Osteoblast (primary cell): ENCODE measurements at regions not wholly inside any gene's neighbourhood (a gene's known extent, or its start where the extent isn't known, plus 50 kb on each side); places are given as distances from the start of the nearest gene placed in this dataset.

Source experiments
- DNase-seq: peaks from one replicate; pipeline ENCODE4 v3.0.0; 2011; ENCODE audit warnings: low spot score, mixed read lengths; ENCODE audit not compliant: insufficient read length; ENCODE audit errors: missing footprints
- H2AFZ ChIP-seq: 2 replicates; pipeline ENCODE4 v1.6.0; 2011; ENCODE audit warnings: mild to moderate bottlenecking, low read length
- H3K27ac ChIP-seq: 2 replicates; pipeline ENCODE4 v1.5.1; 2011; ENCODE audit warnings: mild to moderate bottlenecking, low read depth, low read length, moderate library complexity
- H3K27me3 ChIP-seq: 2 replicates; pipeline ENCODE4 v1.6.0; 2012; ENCODE audit warnings: mild to moderate bottlenecking, control low read depth, inconsistent platforms, low read length, moderate library complexity; ENCODE audit not compliant: insufficient read depth
- H3K36me3 ChIP-seq: 2 replicates; pipeline ENCODE4 v1.5.1; 2011; ENCODE audit warnings: mild to moderate bottlenecking, low read length, control low read depth, moderate library complexity; ENCODE audit not compliant: insufficient read depth
- H3K4me1 ChIP-seq: 2 replicates; pipeline ENCODE4 v1.5.1; 2011; ENCODE audit warnings: mild to moderate bottlenecking, low read length, control low read depth, moderate library complexity; ENCODE audit not compliant: insufficient read depth
- H3K4me2 ChIP-seq: 2 replicates; pipeline ENCODE4 v1.6.0; 2011; ENCODE audit warnings: mild to moderate bottlenecking, low read length; ENCODE audit not compliant: insufficient read depth
- H3K4me3 ChIP-seq: fragments of 200-600 bp; sonication (generic); 3 replicates; pipeline ENCODE4 v1.5.1; 2012; ENCODE audit warnings: mild to moderate bottlenecking, low read length, inconsistent platforms; ENCODE audit not compliant: insufficient read depth
- H3K79me2 ChIP-seq: 2 replicates; pipeline ENCODE4 v1.6.0; 2012; ENCODE audit warnings: mild to moderate bottlenecking, low read length, control low read depth, inconsistent platforms; ENCODE audit not compliant: insufficient read depth
- H3K9me3 ChIP-seq: 2 replicates; pipeline ENCODE4 v1.5.1; 2011; ENCODE audit warnings: low read depth, low read length, control low read depth
- H4K20me1 ChIP-seq: 2 replicates; pipeline ENCODE4 v1.6.0; 2012; ENCODE audit warnings: mild to moderate bottlenecking, low read length, control low read depth; ENCODE audit not compliant: insufficient read depth
- TF ChIP-seq, protein P1 (sequence below): IDR thresholded peaks from 2 replicates; pipeline ENCODE4 v1.5.1; 2011; ENCODE audit warnings: mild to moderate bottlenecking, low read depth, low read length, moderate library complexity; ENCODE audit errors: extremely low read depth

DNA sequence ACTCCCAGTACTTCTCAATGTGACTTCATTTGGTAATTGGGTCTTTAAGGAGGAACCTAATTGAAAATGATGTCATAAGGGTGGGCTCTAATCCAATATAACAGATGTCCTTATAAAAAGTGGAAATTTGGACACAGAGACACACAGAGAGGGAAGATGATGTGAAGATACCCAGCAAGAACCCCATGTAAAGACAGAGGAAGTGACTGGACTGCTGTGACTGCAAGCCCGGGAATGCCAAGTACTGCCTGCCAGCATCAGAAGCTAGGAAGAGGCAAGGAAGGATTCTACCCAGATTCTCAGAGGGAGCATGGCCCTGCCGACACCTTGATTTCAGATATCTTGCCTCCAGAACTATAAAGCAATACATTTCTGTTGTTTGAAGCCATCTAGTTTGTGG, 239.3 kb downstream of the KCTD12 start:
- no peak overlapping the region for H3K4me2 ChIP-seq
- H2AFZ ChIP-seq, result no peak overlapping the region
- H3K36me3 ChIP-seq, result no peaks in the 10 kb centered on the region
- H3K27ac ChIP-seq, result no peak overlapping the region
- TF ChIP-seq, protein P1, sequence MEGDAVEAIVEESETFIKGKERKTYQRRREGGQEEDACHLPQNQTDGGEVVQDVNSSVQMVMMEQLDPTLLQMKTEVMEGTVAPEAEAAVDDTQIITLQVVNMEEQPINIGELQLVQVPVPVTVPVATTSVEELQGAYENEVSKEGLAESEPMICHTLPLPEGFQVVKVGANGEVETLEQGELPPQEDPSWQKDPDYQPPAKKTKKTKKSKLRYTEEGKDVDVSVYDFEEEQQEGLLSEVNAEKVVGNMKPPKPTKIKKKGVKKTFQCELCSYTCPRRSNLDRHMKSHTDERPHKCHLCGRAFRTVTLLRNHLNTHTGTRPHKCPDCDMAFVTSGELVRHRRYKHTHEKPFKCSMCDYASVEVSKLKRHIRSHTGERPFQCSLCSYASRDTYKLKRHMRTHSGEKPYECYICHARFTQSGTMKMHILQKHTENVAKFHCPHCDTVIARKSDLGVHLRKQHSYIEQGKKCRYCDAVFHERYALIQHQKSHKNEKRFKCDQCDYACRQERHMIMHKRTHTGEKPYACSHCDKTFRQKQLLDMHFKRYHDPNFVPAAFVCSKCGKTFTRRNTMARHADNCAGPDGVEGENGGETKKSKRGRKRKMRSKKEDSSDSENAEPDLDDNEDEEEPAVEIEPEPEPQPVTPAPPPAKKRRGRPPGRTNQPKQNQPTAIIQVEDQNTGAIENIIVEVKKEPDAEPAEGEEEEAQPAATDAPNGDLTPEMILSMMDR, result no peak
- no peak overlapping the region for H3K4me3 ChIP-seq
- DNase-seq, result no peak
- H3K4me1 ChIP-seq, result no peaks in the 10 kb centered on the region
- H4K20me1 ChIP-seq, result no peaks in the 10 kb centered on the region
- H3K9me3 ChIP-seq, result no peaks in the 10 kb centered on the region
- no peaks in the 10 kb centered on the region for H3K27me3 ChIP-seq
- H3K79me2 ChIP-seq, result no peaks in the 10 kb centered on the region

DNA sequence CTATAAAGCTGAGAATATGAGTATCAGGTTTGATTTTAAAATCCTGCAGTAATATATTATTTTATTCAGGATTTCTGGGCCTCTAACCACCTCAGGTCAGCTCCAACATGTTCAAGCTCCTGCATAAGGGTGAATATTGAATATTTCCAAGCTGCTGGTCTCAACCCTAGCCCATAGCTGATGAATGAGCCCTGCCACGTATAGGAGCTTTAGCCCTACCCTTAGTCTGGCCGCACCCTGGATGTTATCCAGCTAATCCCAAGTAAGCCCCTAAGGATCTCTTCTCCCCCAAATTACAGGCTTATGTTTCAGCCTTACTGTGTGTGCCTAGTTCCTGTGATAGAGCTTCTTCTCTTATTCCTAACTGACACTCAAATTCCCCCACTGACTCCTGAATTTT, 240.6 kb downstream of the KCTD12 start:
- no peak for DNase-seq

DNA sequence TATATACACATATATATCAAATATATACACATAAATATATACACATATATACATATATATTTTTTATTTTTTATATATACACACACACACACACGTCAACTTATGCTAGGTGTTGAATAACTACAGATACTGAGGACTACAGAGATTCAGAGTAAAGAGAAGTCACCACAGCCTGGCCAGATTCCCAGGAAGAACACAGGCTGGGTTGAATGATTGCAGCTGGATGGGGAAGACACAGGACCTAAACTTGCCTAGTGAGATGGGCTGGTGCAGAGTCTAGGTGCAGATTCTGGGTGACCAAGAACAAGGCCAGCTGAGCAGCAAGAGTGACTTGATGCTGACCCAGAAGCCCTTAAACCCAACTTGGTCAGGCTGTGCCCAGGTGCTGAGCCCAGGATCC, 241.3 kb downstream of the KCTD12 start:
- H3K79me2 ChIP-seq, result no peaks in the 10 kb centered on the region

More for the DNA sequence above, 240.6 kb downstream of the KCTD12 start:
- Histone ChIP-seq H4K20me1 (no peaks in the 10 kb centered on the region), H3K4me2 (no peak overlapping the region), H3K27ac (no peak overlapping the region), H3K4me1 (no peaks in the 10 kb centered on the region), H3K4me3 (no peak overlapping the region), H3K27me3 (no peaks in the 10 kb centered on the region), H3K9me3 (no peaks in the 10 kb centered on the region), H3K79me2 (no peaks in the 10 kb centered on the region), H2AFZ (no peak overlapping the region), H3K36me3 (no peaks in the 10 kb centered on the region)
- TF ChIP-seq, protein P1, result no peak

DNA sequence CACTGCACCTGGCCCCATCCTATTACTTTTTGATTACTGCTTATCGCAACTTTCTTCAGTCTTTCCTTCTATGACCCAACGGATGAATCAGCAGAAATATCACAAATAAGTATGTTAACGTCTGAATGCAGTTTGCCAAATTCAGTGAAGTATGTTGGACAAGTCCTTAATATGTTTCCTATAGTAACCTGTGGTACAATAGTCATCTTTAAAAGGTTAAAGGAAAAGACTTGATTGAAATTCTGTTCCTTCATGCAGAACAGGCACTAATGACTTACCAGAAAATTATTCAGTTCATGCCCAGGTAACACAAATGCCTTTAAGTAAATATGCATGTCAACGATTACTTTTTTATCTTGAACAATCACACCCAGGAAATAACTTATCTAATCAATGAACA, 242.6 kb downstream of the KCTD12 start:
- Histone ChIP-seq H3K27ac (no peak overlapping the region), H3K79me2 (no peaks in the 10 kb centered on the region), H3K9me3 (no peaks in the 10 kb centered on the region), H3K4me3 (no peak overlapping the region), H3K4me2 (no peak overlapping the region), H3K4me1 (no peaks in the 10 kb centered on the region), H3K27me3 (no peaks in the 10 kb centered on the region), H3K36me3 (no peaks in the 10 kb centered on the region), H4K20me1 (no peaks in the 10 kb centered on the region), H2AFZ (no peak overlapping the region)
- no peak for DNase-seq
- TF ChIP-seq, protein P1, result no peak

More for the DNA sequence above, 241.3 kb downstream of the KCTD12 start:
- DNase-seq, result no peak
- Histone ChIP-seq H3K9me3 (no peaks in the 10 kb centered on the region), H3K4me3 (no peak overlapping the region), H2AFZ (no peak overlapping the region), H3K27me3 (no peaks in the 10 kb centered on the region), H3K4me1 (no peaks in the 10 kb centered on the region), H4K20me1 (no peaks in the 10 kb centered on the region), H3K27ac (no peak overlapping the region), H3K4me2 (no peak overlapping the region), H3K36me3 (no peaks in the 10 kb centered on the region)
- TF ChIP-seq, protein P1, result no peak
